GM19455 (cell line): ENCODE measurements at regions not wholly inside any gene's neighbourhood (a gene's known extent, or its start where the extent isn't known, plus 50 kb on each side); places are given as distances from the start of the nearest gene placed in this dataset.
A peak's percentile ranks its signal among the peaks of the same experiment; 100 is the strongest.

Experiments used
- ATAC-seq: cut with Tn5 transposase; IDR thresholded peaks from one replicate; pipeline ENCODE4 v1.9.1; 2021; ENCODE audit not compliant: unreplicated experiment

- no peak for ATAC-seq
Observed at GRCh38 chr6:132868057-132868456, 53.7 kb downstream of the RPS12 start.

GRCh38 chr6:132872923-132873322, 58.6 kb downstream of the RPS12 start:
- peak; percentile 100 for ATAC-seq

- no peak for ATAC-seq
Observed at GRCh38 chr6:132877003-132877402, 62.6 kb downstream of the RPS12 start.

DNA sequence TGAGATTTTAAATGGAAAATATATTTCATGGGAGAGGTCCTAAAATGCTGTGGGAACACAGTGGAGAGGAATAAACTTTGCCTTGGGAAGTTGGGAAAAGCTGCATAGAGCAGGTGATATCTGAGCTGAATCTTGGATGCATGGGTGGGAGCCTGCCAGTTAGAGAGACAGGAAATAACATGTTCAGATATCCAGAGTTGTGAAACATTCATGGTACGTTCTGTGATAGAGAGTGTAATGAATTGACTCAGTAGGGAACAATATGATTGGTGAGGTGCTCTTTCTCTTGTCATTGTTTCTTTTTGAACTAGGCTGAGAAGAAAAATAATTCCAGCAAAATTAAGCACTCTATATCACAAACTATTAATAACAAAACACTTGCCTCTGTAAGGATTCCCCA, 72.8 kb downstream of the RPS12 start:
- no peak for ATAC-seq

DNA sequence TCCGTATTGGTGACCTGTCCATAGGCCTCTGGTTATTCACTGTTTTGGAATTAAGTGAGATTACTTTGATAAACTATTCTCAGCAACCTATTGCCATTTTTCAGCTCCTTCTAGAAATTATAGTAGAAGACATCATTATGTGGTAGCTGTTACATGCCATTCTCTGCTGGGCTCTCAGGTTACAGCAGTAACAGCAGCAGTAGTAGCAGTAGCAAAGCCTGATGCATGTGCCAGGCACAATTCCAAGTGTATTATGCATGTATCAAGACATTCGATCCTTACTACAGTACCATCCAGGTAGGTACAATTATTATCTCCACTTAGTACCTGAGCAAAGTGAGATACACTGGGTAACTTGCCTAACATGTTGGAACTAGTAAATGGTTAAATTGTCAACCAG, 74.3 kb downstream of the RPS12 start:
- no peak for ATAC-seq

GRCh38 chr6:132892929-132893771, 78.8 kb downstream of the RPS12 start:
- ATAC-seq: no peak

- ATAC-seq: no peak
Observed at GRCh38 chr6:132893772-132894490, 79.6 kb downstream of the RPS12 start.

- no peak for ATAC-seq
Observed at GRCh38 chr6:132898376-132898775, 84.0 kb downstream of the RPS12 start.

DNA sequence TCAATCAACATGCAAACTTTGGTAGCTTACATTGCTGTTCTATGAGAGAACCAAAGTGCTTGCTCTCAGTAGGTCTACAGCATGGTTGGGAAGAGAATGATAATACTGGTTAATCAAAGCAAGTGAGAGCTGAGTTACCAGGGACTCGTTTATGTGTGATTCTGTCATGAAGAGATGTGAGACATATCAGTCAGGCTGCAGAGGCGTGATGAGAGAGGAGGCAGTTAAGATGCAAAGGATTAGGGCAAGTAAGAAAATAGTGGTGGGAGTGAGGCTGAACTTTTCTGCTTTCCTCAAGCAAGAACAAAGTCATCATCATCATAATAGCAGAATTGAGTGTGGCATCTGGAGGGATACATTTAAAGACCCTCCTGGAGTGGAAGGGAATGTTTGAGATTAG, 86.5 kb downstream of the RPS12 start:
- ATAC-seq: no peak

DNA sequence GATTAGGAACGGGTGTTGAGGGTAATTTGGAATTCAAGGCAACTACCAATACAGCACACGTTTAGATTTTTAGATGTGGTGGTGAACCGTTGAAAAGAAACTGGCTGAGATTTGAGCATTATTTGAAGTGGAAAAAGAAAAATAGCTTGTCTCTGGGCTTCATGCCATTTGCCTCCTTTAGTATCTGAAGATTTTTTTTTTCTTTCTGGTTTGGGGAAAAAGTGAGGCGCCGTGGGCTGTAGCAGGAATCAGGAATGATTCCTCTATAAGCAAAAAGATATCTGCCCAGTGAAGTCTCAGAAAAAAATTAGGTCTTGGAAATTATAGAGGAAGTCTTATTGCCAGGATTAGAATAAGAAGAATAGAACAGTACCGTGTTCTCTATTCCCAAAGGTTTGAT, 88.5 kb downstream of the RPS12 start:
- ATAC-seq: no peak

DNA sequence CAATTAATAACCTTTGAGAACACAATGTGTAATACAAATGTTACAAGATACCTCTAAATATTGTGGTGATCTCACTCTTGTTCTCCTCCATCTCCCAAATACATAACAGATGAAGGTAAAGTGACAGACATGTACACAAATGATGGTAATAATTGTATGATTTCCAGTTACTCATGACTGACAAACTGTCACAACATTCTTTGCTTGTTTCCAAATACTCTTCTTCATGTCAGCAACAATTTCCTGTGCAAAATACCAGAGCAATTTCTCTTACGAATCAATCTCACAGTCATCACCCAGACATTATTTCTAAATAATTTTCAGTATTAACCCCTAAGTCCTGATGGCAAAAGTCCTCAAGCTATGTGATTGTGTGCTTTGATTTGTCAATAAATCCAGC, 92.9 kb downstream of the RPS12 start:
- ATAC-seq: no peak

DNA sequence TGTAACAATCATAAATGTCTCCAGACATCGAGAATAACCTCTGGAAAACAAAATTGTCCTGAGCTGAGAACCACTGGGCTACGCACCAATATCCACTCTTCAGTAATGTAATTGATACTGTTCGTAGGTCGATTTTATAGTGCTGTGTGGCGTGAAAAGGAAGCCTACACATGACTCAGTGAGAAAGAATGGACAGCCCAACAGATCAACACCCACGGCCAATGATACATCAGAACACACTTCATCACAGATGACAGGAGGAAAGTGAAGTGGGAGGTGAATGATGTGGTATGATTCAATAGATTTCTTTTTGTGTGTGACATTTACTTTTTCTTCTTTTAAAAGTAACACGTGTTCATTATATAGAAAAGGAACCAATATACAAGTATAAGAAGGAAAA, 93.5 kb downstream of the RPS12 start:
- no peak for ATAC-seq

DNA sequence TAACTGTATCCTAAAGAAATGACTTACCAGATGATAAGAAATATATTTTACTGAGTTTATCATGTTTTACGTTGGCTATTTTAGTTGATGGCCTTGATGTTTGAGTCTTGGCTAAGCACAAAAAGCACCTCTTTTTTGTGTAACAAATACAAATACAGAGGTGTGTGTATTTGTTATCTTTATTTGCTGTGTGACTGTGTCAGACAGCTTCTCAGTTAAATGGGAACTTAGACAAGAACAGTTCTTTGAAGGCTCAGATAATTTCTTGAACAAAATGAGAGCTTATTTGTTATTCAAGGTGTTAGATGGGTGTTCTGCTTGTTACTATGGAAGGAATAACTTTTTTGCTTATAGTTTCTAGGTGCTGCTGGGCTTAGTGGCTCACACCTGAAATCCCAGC, 95.4 kb downstream of the RPS12 start:
- no peak for ATAC-seq

DNA sequence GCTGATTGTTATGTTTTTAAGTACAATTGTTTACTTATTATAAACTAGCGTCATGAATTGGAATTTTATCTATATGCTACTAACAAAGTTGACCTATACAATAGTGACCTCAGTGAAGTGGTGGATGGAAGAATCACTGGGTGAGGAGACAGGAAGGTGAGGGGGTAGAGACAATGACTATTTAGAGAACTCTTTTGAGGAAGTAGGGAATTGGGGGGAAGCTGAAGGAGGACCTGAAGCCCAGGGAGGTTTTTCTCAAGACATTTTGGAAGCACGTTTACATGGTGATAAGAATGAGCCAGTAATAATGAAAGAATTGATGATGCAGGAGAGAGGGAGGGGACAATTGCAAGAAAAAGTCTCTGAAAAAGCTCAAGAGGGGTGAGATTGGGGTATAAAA, 96.4 kb downstream of the RPS12 start:
- ATAC-seq: no peak

DNA sequence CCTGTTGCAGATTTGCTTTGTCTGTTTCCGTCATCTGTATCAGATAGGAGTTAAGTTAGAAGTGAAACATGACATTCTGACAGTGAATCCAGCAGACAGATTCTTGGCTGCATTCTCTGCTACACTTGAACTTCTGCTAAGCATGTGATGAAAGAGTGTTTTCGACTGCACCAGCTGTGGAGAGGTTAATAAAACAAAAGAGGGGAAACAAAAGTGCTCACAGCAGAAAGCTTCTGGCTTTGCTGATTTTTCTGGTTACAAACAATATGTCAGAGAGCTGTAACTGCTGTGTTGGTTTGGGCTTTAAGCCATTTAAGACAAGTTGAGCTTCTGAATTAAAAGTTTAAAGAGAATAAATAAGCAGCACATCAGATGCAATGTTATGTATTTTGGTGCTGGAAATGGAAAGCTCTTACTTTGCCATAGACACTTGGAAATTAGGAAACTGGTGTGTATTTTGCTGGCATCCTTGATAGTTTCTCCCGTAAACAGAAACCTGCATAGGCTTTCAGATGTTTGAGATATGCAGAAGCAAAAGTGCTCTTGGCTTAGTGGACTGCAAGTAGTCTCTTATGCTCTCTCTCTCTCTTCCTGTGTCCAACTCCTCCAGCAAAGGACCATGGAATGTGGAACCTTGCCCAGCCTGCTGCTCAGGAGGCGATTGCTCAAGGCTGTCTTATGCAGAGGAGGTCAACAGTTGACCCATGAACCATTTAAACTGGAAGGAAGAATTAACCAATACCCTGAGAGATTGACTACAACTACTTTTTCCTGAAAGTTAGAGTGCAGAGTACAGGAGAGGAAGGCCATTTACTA, 104.9 kb downstream of the RPS12 start:
- ATAC-seq: no peak

GRCh38 chr6:132927713-132928112, 113.3 kb downstream of the RPS12 start:
- no peak for ATAC-seq

- no peak for ATAC-seq
Observed at GRCh38 chr6:132929141-132929540, 114.8 kb downstream of the RPS12 start.

- ATAC-seq: no peak
Observed at GRCh38 chr6:132931313-132931712, 116.9 kb downstream of the RPS12 start.

DNA sequence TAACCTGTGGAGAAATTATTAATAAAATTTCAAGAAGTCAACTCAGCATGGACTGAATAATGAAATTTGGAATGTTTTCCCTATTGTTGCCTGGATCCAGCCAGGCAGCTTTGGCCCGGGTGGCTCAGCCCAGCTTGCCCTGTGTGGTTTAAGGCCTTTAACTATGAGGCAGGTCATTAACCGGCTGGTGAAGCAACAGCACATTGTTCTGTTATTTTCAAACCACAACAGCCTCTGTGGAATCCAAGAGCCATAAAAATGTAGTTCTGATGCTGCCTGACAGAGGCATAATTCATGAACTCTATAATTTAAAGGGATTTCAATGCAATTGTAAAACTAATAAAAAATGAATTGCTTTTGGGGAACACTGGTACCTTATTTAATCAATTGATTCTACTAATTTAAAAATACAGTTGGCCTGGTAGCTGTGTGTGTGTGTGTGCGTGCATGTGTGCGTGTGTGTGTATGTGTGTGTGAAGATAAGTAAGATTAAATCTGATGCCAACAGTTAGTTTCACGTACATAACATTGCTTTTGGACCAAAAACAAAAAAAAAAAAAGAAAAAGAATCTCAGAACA, 117.7 kb downstream of the RPS12 start:
- no peak for ATAC-seq

- ATAC-seq: no peak
Observed at GRCh38 chr6:132932588-132932987, 118.2 kb downstream of the RPS12 start.

DNA sequence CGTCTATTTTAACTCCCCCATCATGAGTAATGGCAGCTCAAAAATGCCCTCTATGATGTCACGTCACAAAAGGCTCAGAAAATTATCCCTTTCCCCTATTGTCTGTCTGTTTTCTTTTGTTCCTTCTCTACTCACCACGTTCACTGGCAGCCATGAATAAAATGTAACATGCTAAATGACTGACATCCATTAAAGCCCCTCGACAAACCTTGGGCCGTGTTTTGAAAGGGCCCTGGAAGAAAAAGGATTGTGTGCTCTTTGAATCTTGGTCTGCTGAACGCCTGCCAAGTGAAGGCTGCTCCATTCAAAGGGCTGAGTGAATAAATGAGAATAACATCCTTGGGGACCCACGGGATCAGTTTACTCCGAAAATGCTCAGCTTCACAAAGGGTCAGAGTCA, 118.7 kb downstream of the RPS12 start:
- no peak for ATAC-seq
